GM10266 (cell line): ENCODE measurements at regions not wholly inside any gene's neighbourhood (a gene's known extent, or its start where the extent isn't known, plus 50 kb on each side); places are given as distances from the start of the nearest gene placed in this dataset.

Source experiments
- DNase-seq: peaks from one replicate; pipeline ENCODE4 v3.0.0; 2012; ENCODE audit errors: extremely low spot score
- TF ChIP-seq, protein P1 (sequence below): IDR thresholded peaks from 2 replicates; pipeline ENCODE4 v1.5.1; 2012; ENCODE audit warnings: mild to moderate bottlenecking, low read depth; ENCODE audit not compliant: control insufficient read depth, insufficient read depth; ENCODE audit errors: missing control alignments

DNA sequence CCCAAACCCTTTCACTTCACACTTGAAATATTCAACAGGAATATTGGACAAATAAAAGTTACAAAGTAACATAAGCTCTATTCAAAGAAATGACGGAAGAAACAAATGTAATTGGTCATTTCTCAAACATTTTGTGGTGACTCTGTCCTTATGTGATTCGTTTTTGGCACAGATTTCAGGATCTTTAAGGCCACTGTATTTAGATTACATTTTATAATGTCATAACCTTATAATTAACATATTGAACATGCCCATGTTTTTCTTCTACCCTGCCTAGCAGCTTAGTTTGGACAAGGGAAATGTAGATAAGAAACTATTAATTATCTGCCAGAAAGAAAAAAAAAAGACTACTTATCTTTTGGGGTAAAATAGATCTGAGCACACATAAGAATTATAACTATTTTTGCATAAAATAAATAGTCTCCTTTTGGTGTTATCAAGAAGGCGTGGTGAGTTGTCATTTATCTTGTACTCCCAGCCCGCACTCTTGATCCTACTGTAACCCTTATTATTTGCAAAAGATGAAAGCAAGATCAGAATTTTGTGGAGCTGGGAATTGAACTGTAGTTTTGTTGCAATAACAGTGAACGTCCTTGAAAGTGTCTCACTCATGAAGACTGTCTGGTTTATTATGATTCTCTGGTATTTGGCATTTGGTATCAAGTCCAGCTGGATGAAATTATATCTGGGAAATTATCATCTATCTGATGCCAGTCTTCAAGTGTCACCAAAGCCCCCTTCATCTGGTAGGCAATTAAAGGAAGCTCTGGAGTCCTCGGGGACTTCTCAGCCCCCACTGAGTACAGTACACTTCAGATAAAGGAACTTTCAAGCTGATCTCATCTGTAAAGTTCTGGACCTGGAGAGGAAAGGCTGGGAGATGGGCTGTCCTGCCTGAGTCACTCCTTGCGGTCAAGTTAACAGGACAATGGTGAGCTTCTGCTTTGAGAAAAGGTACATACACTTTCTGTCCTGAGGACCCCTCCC is 175.7 kb upstream of the INHBA start:
- TF ChIP-seq, protein P1, sequence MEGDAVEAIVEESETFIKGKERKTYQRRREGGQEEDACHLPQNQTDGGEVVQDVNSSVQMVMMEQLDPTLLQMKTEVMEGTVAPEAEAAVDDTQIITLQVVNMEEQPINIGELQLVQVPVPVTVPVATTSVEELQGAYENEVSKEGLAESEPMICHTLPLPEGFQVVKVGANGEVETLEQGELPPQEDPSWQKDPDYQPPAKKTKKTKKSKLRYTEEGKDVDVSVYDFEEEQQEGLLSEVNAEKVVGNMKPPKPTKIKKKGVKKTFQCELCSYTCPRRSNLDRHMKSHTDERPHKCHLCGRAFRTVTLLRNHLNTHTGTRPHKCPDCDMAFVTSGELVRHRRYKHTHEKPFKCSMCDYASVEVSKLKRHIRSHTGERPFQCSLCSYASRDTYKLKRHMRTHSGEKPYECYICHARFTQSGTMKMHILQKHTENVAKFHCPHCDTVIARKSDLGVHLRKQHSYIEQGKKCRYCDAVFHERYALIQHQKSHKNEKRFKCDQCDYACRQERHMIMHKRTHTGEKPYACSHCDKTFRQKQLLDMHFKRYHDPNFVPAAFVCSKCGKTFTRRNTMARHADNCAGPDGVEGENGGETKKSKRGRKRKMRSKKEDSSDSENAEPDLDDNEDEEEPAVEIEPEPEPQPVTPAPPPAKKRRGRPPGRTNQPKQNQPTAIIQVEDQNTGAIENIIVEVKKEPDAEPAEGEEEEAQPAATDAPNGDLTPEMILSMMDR: no peak

DNA sequence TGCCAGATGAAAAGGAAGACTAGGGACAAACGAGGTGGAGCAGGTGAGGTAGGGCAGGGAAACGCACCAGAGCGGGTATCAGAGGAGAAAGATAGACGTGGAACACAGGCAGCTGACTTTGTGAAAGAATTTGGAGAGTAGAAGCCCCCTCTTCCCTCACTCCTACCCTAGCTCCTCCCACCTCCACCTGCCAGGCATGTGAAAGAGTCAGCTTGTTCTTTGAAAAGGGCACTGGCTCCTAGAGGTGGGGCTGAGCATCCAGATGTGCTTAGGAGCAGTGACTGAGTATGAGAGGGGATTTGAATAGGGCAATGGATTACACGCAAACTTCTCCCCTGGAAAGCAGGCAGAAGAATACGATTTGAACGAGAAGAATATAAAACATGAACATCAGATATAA is 174.2 kb upstream of the INHBA start:
- TF ChIP-seq, protein P1: no peak
- no peak for DNase-seq

More for the DNA sequence above, 175.7 kb upstream of the INHBA start:
- no peak for DNase-seq

DNA sequence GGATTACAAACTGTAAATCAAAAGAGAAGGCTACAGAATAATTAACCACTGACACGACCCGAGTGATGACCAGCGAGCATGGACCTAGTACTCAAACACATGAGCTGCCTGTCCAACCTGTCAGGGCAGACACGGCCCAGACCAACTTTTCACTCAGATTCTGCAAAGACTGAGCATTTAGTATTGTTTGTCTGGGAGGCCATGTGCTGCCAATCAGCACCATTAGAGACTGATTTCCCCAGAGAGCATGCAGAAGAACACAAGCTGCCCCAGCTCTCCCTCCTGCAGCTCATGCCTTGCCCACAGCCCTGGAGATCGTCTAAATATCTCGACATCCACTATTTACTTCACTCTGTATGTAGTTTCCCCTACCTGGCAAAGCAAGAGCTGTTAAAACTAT is 172.6 kb upstream of the INHBA start:
- no peak for DNase-seq
- TF ChIP-seq, protein P1: no peak

DNA sequence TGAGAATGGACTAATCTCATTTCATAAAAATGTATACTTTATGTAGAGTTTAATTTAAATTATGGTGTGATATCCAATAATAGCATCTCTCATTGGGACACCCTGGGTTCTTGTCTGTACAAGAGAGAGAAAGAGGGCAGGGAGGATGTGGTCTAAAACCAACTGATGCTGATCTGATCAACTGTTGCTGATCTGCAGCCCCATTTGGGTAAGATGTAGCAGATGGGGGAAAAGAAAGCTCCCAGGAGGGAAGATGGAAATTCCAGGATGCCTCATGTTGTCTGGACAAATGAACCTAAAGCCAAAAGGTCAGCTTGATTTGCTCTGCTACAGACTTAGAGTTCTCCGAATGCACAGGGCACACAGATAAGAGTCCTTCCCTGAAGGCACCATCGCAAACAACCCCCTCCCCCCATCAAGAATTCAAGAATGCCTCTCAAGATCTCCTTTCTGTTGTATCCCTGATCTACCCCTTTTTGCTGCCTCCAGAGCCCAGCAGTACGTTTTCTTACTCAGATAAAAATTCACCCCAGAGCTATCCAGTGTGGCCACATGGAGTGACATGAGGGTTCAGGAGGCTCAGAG is 171.4 kb upstream of the INHBA start:
- TF ChIP-seq, protein P1: no peak
- no peak for DNase-seq

DNA sequence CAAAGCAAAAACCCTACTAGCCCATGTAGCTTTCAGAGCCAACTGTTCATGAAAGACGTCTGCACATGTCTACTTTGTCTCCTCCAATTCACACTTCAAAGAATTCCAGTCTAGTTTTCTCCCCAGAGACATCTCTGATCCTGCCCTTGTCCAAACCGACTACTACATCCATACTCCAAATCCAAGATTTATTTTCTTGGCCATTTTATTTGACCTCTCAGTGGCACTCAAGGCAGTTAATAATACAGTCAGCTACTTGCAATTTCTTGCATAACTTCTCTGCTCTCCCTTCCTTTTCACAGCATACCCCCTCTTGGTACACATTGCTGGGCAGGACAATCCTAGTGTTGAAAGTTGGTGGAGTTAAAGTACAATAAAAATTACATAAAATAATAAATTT is 170.9 kb upstream of the INHBA start:
- no peak for DNase-seq
- TF ChIP-seq, protein P1: no peak

DNA sequence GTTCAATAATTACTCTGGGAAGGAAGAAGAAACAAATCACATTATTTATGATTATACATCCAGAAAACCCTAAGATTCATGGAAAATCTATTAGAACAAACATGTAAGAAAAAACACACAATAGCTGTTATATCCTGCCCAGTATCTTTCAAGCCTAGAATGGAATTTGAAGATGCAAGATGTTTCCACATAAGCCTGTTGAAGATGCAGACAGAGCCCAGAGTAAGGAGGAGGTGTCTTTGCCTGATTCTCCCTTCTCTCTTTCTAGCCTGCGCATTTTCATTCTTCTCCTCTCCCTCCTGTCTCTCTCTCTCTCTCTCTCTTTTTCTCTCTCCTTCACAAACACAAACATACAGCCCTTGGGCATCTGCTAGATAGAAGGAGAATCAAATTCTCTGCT is 170.1 kb upstream of the INHBA start:
- DNase-seq: no peak
- TF ChIP-seq, protein P1: no peak
